HEK293 (cell line): ENCODE measurements at regions not wholly inside any gene's neighbourhood (a gene's known extent, or its start where the extent isn't known, plus 50 kb on each side); places are given as distances from the start of the nearest gene placed in this dataset.
A peak's percentile ranks its signal among the peaks of the same experiment; 100 is the strongest.

Experiments used
- CTCF ChIA-PET: fragments of 350-600 bp; formaldehyde crosslinking; extraction: SDS; loops from one replicate; lab custom pipeline; 2021; ENCODE audit warnings: antibody characterized with exemption; lab: Yijun Ruan, JAX
- POLR2A ChIA-PET: fragments of 300-600 bp; formaldehyde crosslinking; extraction: SDS; loops from one replicate; lab custom pipeline; 2020; ENCODE audit warnings: antibody characterized with exemption, inconsistent platforms; lab: Yijun Ruan, JAX
- H3K27ac ChIP-seq: fragments of 200-500 bp; sonication (Bioruptor generic); 2 replicates; pipeline ENCODE4 v1.5.1; 2014; ENCODE audit warnings: low read depth, low read length, control low read depth, inconsistent platforms; ENCODE audit errors: extremely low read depth
- H3K36me3 ChIP-seq, 2 experiments: fragments of 200-500 bp in 1 of 2; sonication (Bioruptor generic) in 1 of 2; 1 replicate in 1 of 2; 2 replicates in 1 of 2; pipeline ENCODE4 v1.5.1; 2014 to 2017; ENCODE audit warnings: inconsistent platforms in 2 of 2, low read length in 2 of 2; ENCODE audit not compliant: control insufficient read depth in 2 of 2, insufficient read depth in 1 of 2
- H3K4me1 ChIP-seq: fragments of 200-500 bp; sonication (Bioruptor generic); 2 replicates; pipeline ENCODE4 v1.5.1; 2014; ENCODE audit warnings: mild to moderate bottlenecking, low read length, inconsistent platforms; ENCODE audit not compliant: control insufficient read depth, insufficient read depth
- H3K4me3 ChIP-seq: 2 replicates; pipeline ENCODE4 v1.5.1; 2011; ENCODE audit warnings: low read depth, mild to moderate bottlenecking, control low read depth, low read length, moderate library complexity
- H3K9me3 ChIP-seq: fragments of 200-500 bp; sonication (Bioruptor generic); 2 replicates; pipeline ENCODE4 v1.5.1; 2014; ENCODE audit warnings: low read depth, low read length, inconsistent platforms; ENCODE audit not compliant: control insufficient read depth, insufficient read depth
- HOXA7 ChIP-seq: sonication (generic); formaldehyde crosslinking; IDR thresholded peaks from 2 replicates; pipeline ENCODE4 v1.8.1; 2022; ENCODE audit warnings: missing genetic modification reagents, borderline replicate concordance
- KLF1 ChIP-seq: fragments of 450-650 bp; formaldehyde crosslinking; IDR thresholded peaks from 2 replicates; pipeline ENCODE4 v1.5.1; 2016; ENCODE audit warnings: missing biosample characterization, missing genetic modification characterization
- KLF9 ChIP-seq: fragments of 450-650 bp; formaldehyde crosslinking; IDR thresholded peaks from 2 replicates; pipeline ENCODE4 v1.5.1; 2016; ENCODE audit warnings: missing biosample characterization, missing genetic modification characterization, low read depth
- SP2 ChIP-seq: fragments of 450-650 bp; formaldehyde crosslinking; IDR thresholded peaks from 2 replicates; pipeline ENCODE4 v1.5.1; 2016; ENCODE audit warnings: missing biosample characterization, missing genetic modification characterization
- ZNF112 ChIP-seq: fragments of 450-650 bp; formaldehyde crosslinking; IDR thresholded peaks from 2 replicates; pipeline ENCODE4 v1.5.0; 2017; ENCODE audit warnings: missing biosample characterization, missing genetic modification characterization
- ZNF121 ChIP-seq: fragments of 450-650 bp; formaldehyde crosslinking; IDR thresholded peaks from 2 replicates; pipeline ENCODE4 v1.5.1; 2016; ENCODE audit warnings: missing biosample characterization, missing genetic modification characterization
- ZNF157 ChIP-seq: fragments of 450-650 bp; formaldehyde crosslinking; IDR thresholded peaks from 2 replicates; pipeline ENCODE4 v1.5.1; 2016; ENCODE audit warnings: missing biosample characterization, missing genetic modification characterization
- ZNF248 ChIP-seq: fragments of 450-650 bp; formaldehyde crosslinking; IDR thresholded peaks from 2 replicates; pipeline ENCODE4 v1.5.1; 2017; ENCODE audit warnings: missing biosample characterization, missing genetic modification characterization
- ZNF302 ChIP-seq: fragments of 450-650 bp; formaldehyde crosslinking; IDR thresholded peaks from 2 replicates; pipeline ENCODE4 v1.5.1; 2016; ENCODE audit warnings: missing biosample characterization, missing genetic modification characterization, low read depth
- ZNF335 ChIP-seq: fragments of 450-650 bp; formaldehyde crosslinking; conservative IDR thresholded peaks from 2 replicates; pipeline ENCODE4 v1.5.1; 2016; ENCODE audit warnings: missing biosample characterization, missing genetic modification characterization
- ZNF560 ChIP-seq: fragments of 450-650 bp; formaldehyde crosslinking; IDR thresholded peaks from 2 replicates; pipeline ENCODE4 v1.5.1; 2017; ENCODE audit warnings: missing biosample characterization, missing genetic modification characterization, borderline replicate concordance
- ZNF658 ChIP-seq: fragments of 450-650 bp; formaldehyde crosslinking; IDR thresholded peaks from 2 replicates; pipeline ENCODE4; 2016; ENCODE audit warnings: missing biosample characterization, missing genetic modification characterization
- ZNF677 ChIP-seq: fragments of 450-650 bp; IDR thresholded peaks from 2 replicates; pipeline ENCODE4 v1.5.0; 2018; ENCODE audit warnings: missing biosample characterization, mild to moderate bottlenecking, missing genetic modification characterization, moderate library complexity
- ZNF791 ChIP-seq: fragments of 450-650 bp; formaldehyde crosslinking; IDR thresholded peaks from 2 replicates; pipeline ENCODE4 v1.5.1; 2016; ENCODE audit warnings: missing biosample characterization, missing genetic modification characterization
- ZNF837 ChIP-seq: fragments of 450-650 bp; formaldehyde crosslinking; IDR thresholded peaks from 2 replicates; pipeline ENCODE4 v1.5.1; 2016; ENCODE audit warnings: missing biosample characterization, missing genetic modification characterization
- TF ChIP-seq, protein P1 (sequence below): fragments of 450-650 bp; formaldehyde crosslinking; IDR thresholded peaks from 2 replicates; pipeline ENCODE4 v1.5.1; 2016; ENCODE audit warnings: missing biosample characterization, missing genetic modification characterization, borderline replicate concordance
- TF ChIP-seq, protein P2 (sequence below): fragments of 450-650 bp; formaldehyde crosslinking; IDR thresholded peaks from 2 replicates; pipeline ENCODE4 v1.5.1; 2016; ENCODE audit warnings: missing biosample characterization, missing genetic modification characterization
- TF ChIP-seq, protein P3 (sequence below): fragments of 450-650 bp; formaldehyde crosslinking; IDR thresholded peaks from 2 replicates; pipeline ENCODE4 v1.5.1; 2017; ENCODE audit warnings: missing biosample characterization, missing genetic modification characterization

DNA sequence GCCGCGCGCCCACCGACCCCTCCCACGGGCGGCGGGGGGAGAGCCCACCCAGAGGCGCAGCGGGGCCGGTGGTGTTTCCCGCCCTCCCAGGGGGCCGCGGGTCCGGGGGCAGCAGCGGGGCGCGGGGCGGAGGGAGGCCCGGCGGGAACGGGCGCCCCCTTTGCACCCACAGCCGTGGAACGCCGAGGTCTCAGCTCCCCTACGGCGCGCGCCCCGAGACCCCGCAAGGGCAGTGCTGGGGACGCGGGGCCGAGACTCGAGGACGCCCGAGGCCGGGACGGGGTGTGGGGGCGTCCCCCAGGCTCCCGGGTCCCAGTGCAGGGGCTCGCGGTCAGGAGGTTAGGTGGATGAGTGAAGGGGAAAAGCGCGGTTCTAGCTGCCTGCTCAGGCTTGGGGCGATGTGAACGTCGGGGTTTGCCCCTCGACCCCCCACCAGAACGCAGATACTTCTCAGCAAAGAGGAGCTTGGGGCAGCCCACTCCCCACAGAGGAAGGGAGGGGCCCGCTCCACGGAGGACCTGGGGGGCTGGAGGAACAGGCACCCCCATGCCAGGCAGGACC lies 65.5 kb upstream of the BHLHE23 start (continued):
- TF ChIP-seq ZNF837 (tag by site-specific recombination) (no peak), ZNF121 (tag by site-specific recombination) (no peak), KLF1 (tag by site-specific recombination) (no peak), ZNF112 (tag by site-specific recombination) (no peak), ZNF335 (tag by site-specific recombination) (no peak), ZNF560 (no peak)

DNA sequence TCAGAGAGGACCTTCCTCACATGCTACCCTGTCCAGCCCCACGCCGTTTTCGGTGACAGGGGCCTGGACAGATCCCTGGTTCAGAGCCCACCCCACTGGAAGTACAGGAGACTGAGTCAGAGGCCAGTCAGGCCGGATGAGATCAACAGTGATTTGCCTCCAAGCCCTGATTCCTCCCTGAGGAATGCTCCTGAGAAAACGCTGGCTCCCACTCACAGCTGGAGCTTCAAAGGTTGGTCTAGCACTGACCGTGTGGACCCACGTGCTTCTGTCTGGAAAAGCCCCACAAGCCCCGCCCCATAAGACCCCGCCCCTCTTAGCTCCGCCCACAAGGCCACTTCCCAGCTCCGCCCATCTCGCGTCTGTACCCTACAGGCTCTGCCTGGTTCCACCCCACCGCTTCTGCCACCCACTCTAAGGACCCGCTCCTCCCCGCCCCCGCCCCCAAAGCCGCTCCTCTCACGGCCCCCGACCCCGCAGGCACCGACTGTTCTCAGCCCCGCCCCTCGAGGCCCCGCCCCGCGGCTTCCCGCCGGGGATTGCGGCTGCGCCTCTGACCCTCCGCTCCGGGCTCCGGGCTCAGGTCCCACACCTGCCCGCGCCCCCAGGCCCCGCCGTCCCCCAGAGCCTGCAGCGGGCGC lies 64.9 kb upstream of the BHLHE23 start:
- H3K9me3 ChIP-seq, result no peaks in the 10 kb centered on the region
- no peak overlapping the region for H3K27ac ChIP-seq
- H3K4me3 ChIP-seq, result no peak overlapping the region
- ChIA-PET POLR2A (interaction anchor here (0.6 to 1.0 kb wide), 3 partner anchors 23 to 108 kb away, joined by 4 to 6 read pairs (median 4); no protein-coding TSS in a partner anchor), CTCF (interaction anchor here (0.5 to 1.3 kb wide), 4 partner anchors 16 to 669 kb away, joined by 3 to 4 read pairs (median 3); no protein-coding TSS in a partner anchor)
- H3K4me1 ChIP-seq, result no peaks in the 10 kb centered on the region
- TF ChIP-seq SP2 (peak; percentile 34), KLF9 (tag by site-specific recombination) (0 out of 2 replicates have a peak, but pooled peaks have one; percentile 15), ZNF677 (tag by site-specific recombination) (no peak), KLF1 (tag by site-specific recombination) (0 out of 2 replicates have a peak, but pooled peaks have one; percentile 22)
- no peaks in the 10 kb centered on the region for H3K36me3 ChIP-seq

DNA sequence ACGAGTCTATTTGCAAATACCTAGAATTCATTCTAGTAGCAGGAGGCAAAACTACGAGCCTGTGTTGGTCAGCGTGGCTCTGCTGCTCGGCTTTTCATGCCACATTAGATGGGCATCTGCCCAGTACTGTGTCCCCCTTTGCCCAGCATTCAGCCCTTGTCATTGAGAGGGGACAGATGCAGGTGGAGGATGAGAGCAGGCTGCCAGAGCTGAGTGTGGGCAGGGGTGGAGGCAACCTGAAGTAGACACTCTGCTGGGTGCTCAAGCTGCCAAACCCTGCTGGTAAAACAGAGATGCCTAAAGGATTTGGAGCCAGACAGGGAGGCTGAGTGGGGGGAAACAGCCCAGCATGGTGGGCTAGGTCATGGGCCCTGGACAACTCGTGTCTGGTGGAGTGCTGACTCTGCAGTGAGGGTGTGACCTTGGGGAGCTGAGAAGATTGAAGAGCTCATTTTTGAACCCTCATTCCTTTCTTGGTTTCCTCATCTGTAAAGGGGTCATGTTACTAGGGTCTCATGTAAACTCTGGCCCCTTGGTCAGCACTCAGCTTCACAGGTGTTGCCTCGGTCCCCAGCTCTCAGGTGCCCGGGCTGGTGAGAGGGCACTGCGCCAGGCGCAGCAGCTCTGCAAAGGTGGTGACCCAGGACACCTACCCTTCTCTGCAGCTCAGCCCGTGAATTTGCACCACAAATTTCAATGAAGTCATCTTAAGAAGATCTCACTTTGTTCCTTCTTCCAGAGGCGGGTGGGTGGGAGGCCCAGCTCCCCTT lies 64.2 kb upstream of the BHLHE23 start:
- ChIA-PET CTCF (interaction anchor here (0.7 to 1.3 kb wide), 2 partner anchors 15 to 670 kb away, joined by 3 to 4 read pairs; no protein-coding TSS in a partner anchor), POLR2A (interaction anchor here (0.7 to 1.0 kb wide), 2 partner anchors 24 to 49 kb away, joined by 4 read pairs; no protein-coding TSS in a partner anchor)
- H3K9me3 ChIP-seq, result no peaks in the 10 kb centered on the region
- no peaks in the 10 kb centered on the region for H3K4me1 ChIP-seq
- H3K36me3 ChIP-seq, result no peaks in the 10 kb centered on the region
- no peak overlapping the region for H3K4me3 ChIP-seq
- H3K27ac ChIP-seq, result no peak overlapping the region
- TF ChIP-seq ZNF302 (tag by site-specific recombination), result no peak
- no peak for TF ChIP-seq ZNF791
- TF ChIP-seq, all 188 proteins: peak for 0

DNA sequence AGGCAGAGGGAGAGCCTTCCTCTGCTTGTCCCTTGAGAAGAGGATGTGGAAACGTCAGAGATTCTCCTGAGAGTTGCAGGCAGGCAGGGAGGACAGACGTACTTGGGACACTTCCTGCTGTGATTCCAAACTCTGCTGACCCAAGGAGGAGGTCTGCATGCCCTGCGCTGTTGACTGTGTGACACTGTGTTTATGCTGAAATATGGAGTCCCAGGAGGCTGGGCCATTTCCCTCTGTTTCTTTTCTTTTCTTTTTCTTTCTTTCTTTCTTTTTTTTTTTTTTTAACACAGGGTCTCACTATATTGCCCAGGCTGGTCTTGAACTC lies 63.5 kb upstream of the BHLHE23 start:
- H3K4me3 ChIP-seq, result no peak overlapping the region
- no peaks in the 10 kb centered on the region for H3K36me3 ChIP-seq
- CTCF ChIA-PET, result interaction anchor here (1.3 kb wide), 1 partner anchor 14 kb away, joined by 4 read pairs; no protein-coding TSS in a partner anchor
- TF ChIP-seq ZNF560 (no peak), ZNF157 (tag by site-specific recombination) (no peak), ZNF658 (no peak), ZNF248 (tag by site-specific recombination) (no peak), HOXA7 (CRISPR knock-in tag) (no peak)
- TF ChIP-seq, protein P1, sequence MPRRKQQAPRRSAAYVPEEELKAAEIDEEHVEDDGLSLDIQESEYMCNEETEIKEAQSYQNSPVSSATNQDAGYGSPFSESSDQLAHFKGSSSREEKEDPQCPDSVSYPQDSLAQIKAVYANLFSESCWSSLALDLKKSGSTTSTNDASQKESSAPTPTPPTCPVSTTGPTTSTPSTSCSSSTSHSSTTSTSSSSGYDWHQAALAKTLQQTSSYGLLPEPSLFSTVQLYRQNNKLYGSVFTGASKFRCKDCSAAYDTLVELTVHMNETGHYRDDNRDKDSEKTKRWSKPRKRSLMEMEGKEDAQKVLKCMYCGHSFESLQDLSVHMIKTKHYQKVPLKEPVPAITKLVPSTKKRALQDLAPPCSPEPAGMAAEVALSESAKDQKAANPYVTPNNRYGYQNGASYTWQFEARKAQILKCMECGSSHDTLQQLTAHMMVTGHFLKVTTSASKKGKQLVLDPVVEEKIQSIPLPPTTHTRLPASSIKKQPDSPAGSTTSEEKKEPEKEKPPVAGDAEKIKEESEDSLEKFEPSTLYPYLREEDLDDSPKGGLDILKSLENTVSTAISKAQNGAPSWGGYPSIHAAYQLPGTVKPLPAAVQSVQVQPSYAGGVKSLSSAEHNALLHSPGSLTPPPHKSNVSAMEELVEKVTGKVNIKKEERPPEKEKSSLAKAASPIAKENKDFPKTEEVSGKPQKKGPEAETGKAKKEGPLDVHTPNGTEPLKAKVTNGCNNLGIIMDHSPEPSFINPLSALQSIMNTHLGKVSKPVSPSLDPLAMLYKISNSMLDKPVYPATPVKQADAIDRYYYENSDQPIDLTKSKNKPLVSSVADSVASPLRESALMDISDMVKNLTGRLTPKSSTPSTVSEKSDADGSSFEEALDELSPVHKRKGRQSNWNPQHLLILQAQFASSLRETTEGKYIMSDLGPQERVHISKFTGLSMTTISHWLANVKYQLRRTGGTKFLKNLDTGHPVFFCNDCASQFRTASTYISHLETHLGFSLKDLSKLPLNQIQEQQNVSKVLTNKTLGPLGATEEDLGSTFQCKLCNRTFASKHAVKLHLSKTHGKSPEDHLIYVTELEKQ, result no peak
- TF ChIP-seq, protein P2, sequence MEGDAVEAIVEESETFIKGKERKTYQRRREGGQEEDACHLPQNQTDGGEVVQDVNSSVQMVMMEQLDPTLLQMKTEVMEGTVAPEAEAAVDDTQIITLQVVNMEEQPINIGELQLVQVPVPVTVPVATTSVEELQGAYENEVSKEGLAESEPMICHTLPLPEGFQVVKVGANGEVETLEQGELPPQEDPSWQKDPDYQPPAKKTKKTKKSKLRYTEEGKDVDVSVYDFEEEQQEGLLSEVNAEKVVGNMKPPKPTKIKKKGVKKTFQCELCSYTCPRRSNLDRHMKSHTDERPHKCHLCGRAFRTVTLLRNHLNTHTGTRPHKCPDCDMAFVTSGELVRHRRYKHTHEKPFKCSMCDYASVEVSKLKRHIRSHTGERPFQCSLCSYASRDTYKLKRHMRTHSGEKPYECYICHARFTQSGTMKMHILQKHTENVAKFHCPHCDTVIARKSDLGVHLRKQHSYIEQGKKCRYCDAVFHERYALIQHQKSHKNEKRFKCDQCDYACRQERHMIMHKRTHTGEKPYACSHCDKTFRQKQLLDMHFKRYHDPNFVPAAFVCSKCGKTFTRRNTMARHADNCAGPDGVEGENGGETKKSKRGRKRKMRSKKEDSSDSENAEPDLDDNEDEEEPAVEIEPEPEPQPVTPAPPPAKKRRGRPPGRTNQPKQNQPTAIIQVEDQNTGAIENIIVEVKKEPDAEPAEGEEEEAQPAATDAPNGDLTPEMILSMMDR (tag by site-specific recombination), result no peak
- TF ChIP-seq, protein P3, sequence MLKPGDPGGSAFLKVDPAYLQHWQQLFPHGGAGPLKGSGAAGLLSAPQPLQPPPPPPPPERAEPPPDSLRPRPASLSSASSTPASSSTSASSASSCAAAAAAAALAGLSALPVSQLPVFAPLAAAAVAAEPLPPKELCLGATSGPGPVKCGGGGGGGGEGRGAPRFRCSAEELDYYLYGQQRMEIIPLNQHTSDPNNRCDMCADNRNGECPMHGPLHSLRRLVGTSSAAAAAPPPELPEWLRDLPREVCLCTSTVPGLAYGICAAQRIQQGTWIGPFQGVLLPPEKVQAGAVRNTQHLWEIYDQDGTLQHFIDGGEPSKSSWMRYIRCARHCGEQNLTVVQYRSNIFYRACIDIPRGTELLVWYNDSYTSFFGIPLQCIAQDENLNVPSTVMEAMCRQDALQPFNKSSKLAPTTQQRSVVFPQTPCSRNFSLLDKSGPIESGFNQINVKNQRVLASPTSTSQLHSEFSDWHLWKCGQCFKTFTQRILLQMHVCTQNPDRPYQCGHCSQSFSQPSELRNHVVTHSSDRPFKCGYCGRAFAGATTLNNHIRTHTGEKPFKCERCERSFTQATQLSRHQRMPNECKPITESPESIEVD, result no peak
- no peaks in the 10 kb centered on the region for H3K9me3 ChIP-seq
- no peaks in the 10 kb centered on the region for H3K4me1 ChIP-seq
- POLR2A ChIA-PET, result no interaction called here
- H3K27ac ChIP-seq, result no peak overlapping the region
